SK-N-SH (cell line): ENCODE measurements at regions not wholly inside any gene's neighbourhood (a gene's known extent, or its start where the extent isn't known, plus 50 kb on each side); places are given as distances from the start of the nearest gene placed in this dataset.
A peak's percentile ranks its signal among the peaks of the same experiment; 100 is the strongest.

Source experiments
- CTCF ChIA-PET: fragments of 300-600, 350-600 bp; formaldehyde crosslinking; extraction: SDS; loops from one replicate; lab custom pipeline; 2021; lab: Yijun Ruan, JAX
- POLR2A ChIA-PET: fragments of 350-600 bp; sonication (Branson Sonifier 250); formaldehyde crosslinking; extraction: SDS; loops from one replicate; lab custom pipeline; 2020; ENCODE audit warnings: antibody characterized with exemption, inconsistent platforms; lab: Yijun Ruan, JAX
- DNase-seq: peaks from one replicate; pipeline ENCODE4 v3.0.0; 2012
- H2AFZ ChIP-seq: fragments of 200-600 bp; sonication (generic); 2 replicates; pipeline ENCODE4 v1.8.1; 2016; ENCODE audit warnings: antibody characterized with exemption, mild to moderate bottlenecking, low read depth
- H3F3A ChIP-seq: fragments of 200-600 bp; sonication (generic); replicated peaks from 2 replicates; pipeline ENCODE3; 2016; ENCODE audit warnings: antibody characterized with exemption, mild to moderate bottlenecking; ENCODE audit not compliant: insufficient read depth
- H3K27ac ChIP-seq, 2 experiments: fragments of 200-500 bp in 1 of 2; fragments of 200-600 bp in 1 of 2; sonication (Bioruptor generic) in 1 of 2; sonication (generic), shearing (Covaris generic) in 1 of 2; 2 replicates each; pipeline versions ENCODE4 v1.5.1 to v1.6.1; 2014 to 2016; ENCODE audit warnings: low read depth in 2 of 2, inconsistent platforms in 1 of 2, low read length in 1 of 2, mild to moderate bottlenecking in 1 of 2, mixed read lengths in 1 of 2
- H3K27me3 ChIP-seq: fragments of 200-600 bp; sonication (generic), shearing (Covaris generic); 2 replicates; pipeline ENCODE4 v1.6.1; 2016; ENCODE audit warnings: mixed run types; ENCODE audit not compliant: insufficient read depth
- H3K36me3 ChIP-seq, 2 experiments: fragments of 200-500 bp in 1 of 2; fragments of 200-600 bp in 1 of 2; sonication (Bioruptor generic) in 1 of 2; sonication (generic) in 1 of 2; replicated peaks in 1 of 2; 2 replicates each; pipeline versions ENCODE3 to v1.5.1; 2014 to 2016; ENCODE audit warnings: low read length in 1 of 2, mild to moderate bottlenecking in 1 of 2; ENCODE audit not compliant: insufficient read depth in 2 of 2, control insufficient read depth in 1 of 2
- H3K4me1 ChIP-seq, 2 experiments: fragments of 200-500 bp in 1 of 2; fragments of 200-600 bp in 1 of 2; sonication (Bioruptor generic) in 1 of 2; sonication (generic), shearing (Covaris generic) in 1 of 2; 2 replicates each; pipeline versions ENCODE4 v1.5.1 to v1.6.1; 2014 to 2016; ENCODE audit warnings: low read depth in 1 of 2, low read length in 1 of 2, mixed run types in 1 of 2; ENCODE audit not compliant: insufficient read depth in 2 of 2, control insufficient read depth in 1 of 2
- H3K4me2 ChIP-seq: fragments of 200-600 bp; sonication (generic), shearing (Covaris generic); 2 replicates; pipeline ENCODE4 v1.6.1; 2017; ENCODE audit warnings: mixed run types
- H3K4me3 ChIP-seq, 2 experiments: fragments of 200-500 bp in 1 of 2; fragments of 200-600 bp in 1 of 2; sonication (Bioruptor generic) in 1 of 2; sonication (generic), shearing (Covaris generic) in 1 of 2; 2 replicates each; pipeline versions ENCODE4 v1.5.1 to v1.8.1; 2014 to 2016; ENCODE audit warnings: low read depth in 2 of 2, inconsistent platforms in 1 of 2, low read length in 1 of 2, mild to moderate bottlenecking in 1 of 2, mixed read lengths in 1 of 2, moderate library complexity in 1 of 2
- H3K79me2 ChIP-seq: fragments of 200-600 bp; sonication (generic); 2 replicates; pipeline ENCODE4 v1.8.1; 2017; ENCODE audit warnings: mild to moderate bottlenecking; ENCODE audit not compliant: insufficient read depth
- H3K9ac ChIP-seq: fragments of 200-600 bp; sonication (generic); 2 replicates; pipeline ENCODE4 v1.6.1; 2017; ENCODE audit warnings: mixed run types
- H3K9me2 ChIP-seq: fragments of 200-600 bp; sonication (generic); 2 replicates; pipeline ENCODE4 v1.6.1; 2017; ENCODE audit warnings: mixed run types
- H3K9me3 ChIP-seq: fragments of 200-600 bp; sonication (generic); 2 replicates; pipeline ENCODE4 v1.6.1; 2017; ENCODE audit warnings: mixed run types, mild to moderate bottlenecking, moderate library complexity
- H4K20me1 ChIP-seq: fragments of 200-600 bp; sonication (generic); 2 replicates; pipeline ENCODE4 v1.6.1; 2017; ENCODE audit warnings: mild to moderate bottlenecking, mixed run types; ENCODE audit not compliant: insufficient read depth
- CHD2 ChIP-seq: fragments of 150-350 bp; IDR thresholded peaks from 2 replicates; pipeline ENCODE4 v1.6.1; 2018; ENCODE audit warnings: low read length; ENCODE audit not compliant: partially characterized antibody
- ELF1 ChIP-seq: IDR thresholded peaks from 2 replicates; pipeline ENCODE4 v1.4.0; 2012
- EP300 ChIP-seq, 2 experiments: IDR thresholded peaks; 2 replicates each; pipeline versions ENCODE4 v1.4.0 to v1.6.1; 2012; ENCODE audit warnings: borderline replicate concordance in 1 of 2, low read depth in 1 of 2, low read length in 1 of 2
- FOSL2 ChIP-seq: IDR thresholded peaks from 2 replicates; pipeline ENCODE4 v1.4.0; 2012; ENCODE audit warnings: low read depth, mild to moderate bottlenecking, moderate library complexity, borderline replicate concordance
- FOXM1 ChIP-seq: IDR thresholded peaks from 2 replicates; pipeline ENCODE4 v1.4.0; 2012; ENCODE audit warnings: low read depth, mild to moderate bottlenecking
- GABPA ChIP-seq: IDR thresholded peaks from 2 replicates; pipeline ENCODE4 v1.4.0; 2012; ENCODE audit warnings: low read depth, mild to moderate bottlenecking
- IRF3 ChIP-seq: fragments of 150-350 bp; IDR thresholded peaks from 2 replicates; pipeline ENCODE4 v1.6.1; 2016; ENCODE audit warnings: mild to moderate bottlenecking, low read depth, low read length
- JUND ChIP-seq: IDR thresholded peaks from 2 replicates; pipeline ENCODE4 v1.4.0; 2012
- MAX ChIP-seq: IDR thresholded peaks from 2 replicates; pipeline ENCODE4 v1.4.0; 2012; ENCODE audit warnings: low read depth
- NFIC ChIP-seq: IDR thresholded peaks from 2 replicates; pipeline ENCODE4 v1.4.0; 2012; ENCODE audit warnings: borderline replicate concordance
- NRF1 ChIP-seq: IDR thresholded peaks from 2 replicates; pipeline ENCODE4 v1.6.1; 2012; ENCODE audit warnings: low read depth, mild to moderate bottlenecking, low read length
- PBX3 ChIP-seq: IDR thresholded peaks from 2 replicates; pipeline ENCODE4; 2012
- RAD21 ChIP-seq: IDR thresholded peaks from 2 replicates; pipeline ENCODE4 v1.6.1; 2012; ENCODE audit warnings: mild to moderate bottlenecking, low read length
- REST ChIP-seq: IDR thresholded peaks from 2 replicates; pipeline ENCODE4 v1.6.1; 2012; ENCODE audit warnings: mild to moderate bottlenecking, low read depth, low read length, moderate library complexity
- RFX5 ChIP-seq: IDR thresholded peaks from 2 replicates; pipeline ENCODE4 v1.6.1; 2012; ENCODE audit warnings: mild to moderate bottlenecking, improper control_type of control experiment, low read length
- RXRA ChIP-seq: IDR thresholded peaks from 2 replicates; pipeline ENCODE4 v1.4.0; 2012; ENCODE audit warnings: low read depth, mild to moderate bottlenecking, borderline replicate concordance
- SIN3A ChIP-seq: IDR thresholded peaks from 2 replicates; pipeline ENCODE4 v1.6.1; 2012; ENCODE audit warnings: low read depth, mild to moderate bottlenecking, low read length, moderate library complexity, borderline replicate concordance
- TCF12 ChIP-seq: IDR thresholded peaks from 2 replicates; pipeline ENCODE4 v1.4.0; 2012
- TEAD4 ChIP-seq: IDR thresholded peaks from 2 replicates; pipeline ENCODE4 v1.4.0; 2012; ENCODE audit warnings: mild to moderate bottlenecking, borderline replicate concordance; ENCODE audit not compliant: insufficient read depth
- USF2 ChIP-seq: fragments of 150-350 bp; IDR thresholded peaks from 2 replicates; pipeline ENCODE4 v1.6.1; 2017; ENCODE audit warnings: antibody characterized with exemption, low read length, low read depth, borderline replicate concordance
- YY1 ChIP-seq: IDR thresholded peaks from 2 replicates; pipeline ENCODE4 v1.4.0; 2012; ENCODE audit warnings: low read depth, mild to moderate bottlenecking
- ZBTB33 ChIP-seq: IDR thresholded peaks from 2 replicates; pipeline ENCODE4 v1.4.0; 2012; ENCODE audit warnings: low read depth, borderline replicate concordance
- WGBS: methylation state at CpG from one replicate; pipeline ENCODE4 v1.1.6; 2017; ENCODE audit warnings: low lambda C conversion rate; 5-methylcytosine and 5-hydroxymethylcytosine counted together

- peaks cover 6 to 8% of the 10 kb centered on the region in 2 experiments; a peak in 3 of 4 replicates for H3K4me1 ChIP-seq
- H2AFZ ChIP-seq: peak overlapping the region; percentile 73; the same call in 1 of the 2 replicates
- no peak overlapping the region for H3K4me3 ChIP-seq
- H3F3A ChIP-seq: peaks cover 8% of the 10 kb centered on the region
- ChIA-PET POLR2A (no interaction called here), CTCF (interaction anchor here (1.1 kb wide), 1 partner anchor 10 kb away, joined by 3 read pairs; no protein-coding TSS in a partner anchor)
- no peaks in the 10 kb centered on the region for H3K27me3 ChIP-seq
- no peak overlapping the region for H3K9ac ChIP-seq
- peak overlapping the region; percentile 38; the same call in 1 of the 2 replicates for H3K4me2 ChIP-seq
- no peaks in the 10 kb centered on the region for H3K9me3 ChIP-seq
- DNase-seq: no peak
- no peaks in the 10 kb centered on the region for H3K36me3 ChIP-seq
- peak overlapping the region; percentile 50 to 63; a peak in 3 of 4 replicates for H3K27ac ChIP-seq
- no peaks in the 10 kb centered on the region; the same call in 1 of the 2 replicates for H3K79me2 ChIP-seq
- no peaks in the 10 kb centered on the region for H3K9me2 ChIP-seq
- H4K20me1 ChIP-seq: no peaks in the 10 kb centered on the region
- TF ChIP-seq CHD2 (no peak), FOXM1 (no peak), GABPA (0 out of 2 replicates have a peak, but pooled peaks have one; percentile 24), RAD21 (no peak), IRF3 (no peak), NFIC (peak; percentile 85), SIN3A (peak; percentile 66; the same call in 1 of the 2 replicates), REST (no peak), FOSL2 (peak; percentile 83), PBX3 (peak; percentile 88), USF2 (no peak), RFX5 (no peak), ZBTB33 (no peak), EP300 (IDR thresholded peaks at IDR 0.05; ENCODE audit: borderline replicate concordance in 1 of 2, low read depth in 1 of 2, low read length in 1 of 2) (peak in 1 of 2 experiments; percentile 72; a peak in 1 of 4 replicates), YY1 (no peak), RXRA (peak; percentile 63; the same call in 1 of the 2 replicates), JUND (peak; percentile 84), TCF12 (peak; percentile 92), MAX (peak; percentile 78), NRF1 (no peak), ELF1 (peak; percentile 57; the same call in 1 of the 2 replicates), TEAD4 (0 out of 2 replicates have a peak, but pooled peaks have one; percentile 27)
- whole genome bisulfite sequencing: 40% methylated on average over 1 of the region's 1 CpG
These were observed 199.4 kb downstream of the ZEB2 start for GRCh38 chr2:144320491-144320890.
